H7 (cell line): ENCODE measurements at regions not wholly inside any gene's neighbourhood (a gene's known extent, or its start where the extent isn't known, plus 50 kb on each side); places are given as distances from the start of the nearest gene placed in this dataset.

Experiments used
- DNase-seq: peaks from one replicate; pipeline ENCODE4 v3.0.0; 2012
- H3K27me3 ChIP-seq: 2 replicates; pipeline ENCODE4 v1.6.0; 2011; ENCODE audit warnings: mild to moderate bottlenecking, low read length; ENCODE audit not compliant: control insufficient read depth, insufficient read depth
- H3K36me3 ChIP-seq: replicated peaks from 2 replicates; pipeline ENCODE4 v1.5.1; 2011; ENCODE audit warnings: low read length; ENCODE audit not compliant: control insufficient read depth, insufficient read depth
- H3K4me3 ChIP-seq: 2 replicates; pipeline ENCODE4 v1.5.1; 2011; ENCODE audit warnings: low read depth, mild to moderate bottlenecking, control low read depth, low read length, moderate library complexity; ENCODE audit not compliant: insufficient read depth

DNA sequence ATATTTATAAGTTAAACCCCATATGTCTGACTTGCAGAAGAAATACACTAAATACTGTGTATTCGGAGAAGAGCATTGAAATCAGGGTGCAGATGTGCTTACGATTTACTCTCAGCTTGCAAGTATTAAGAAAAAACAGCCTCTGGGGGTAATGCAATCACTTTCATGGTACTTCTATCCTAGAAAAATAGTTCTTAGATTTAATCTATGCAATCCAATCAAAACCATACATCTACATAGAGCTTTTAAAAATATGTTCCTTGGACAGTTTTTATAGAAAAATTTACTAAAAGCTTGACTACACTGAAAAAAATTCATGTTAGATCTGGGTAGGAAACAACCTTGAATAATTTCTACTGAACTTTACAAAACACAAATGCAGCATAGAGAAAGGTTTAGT lies 890.3 kb upstream of the ADGRL2 start:
- H3K4me3 ChIP-seq: no peak overlapping the region
- DNase-seq: no peak
- H3K36me3 ChIP-seq: no peaks in the 10 kb centered on the region
- no peaks in the 10 kb centered on the region for H3K27me3 ChIP-seq

DNA sequence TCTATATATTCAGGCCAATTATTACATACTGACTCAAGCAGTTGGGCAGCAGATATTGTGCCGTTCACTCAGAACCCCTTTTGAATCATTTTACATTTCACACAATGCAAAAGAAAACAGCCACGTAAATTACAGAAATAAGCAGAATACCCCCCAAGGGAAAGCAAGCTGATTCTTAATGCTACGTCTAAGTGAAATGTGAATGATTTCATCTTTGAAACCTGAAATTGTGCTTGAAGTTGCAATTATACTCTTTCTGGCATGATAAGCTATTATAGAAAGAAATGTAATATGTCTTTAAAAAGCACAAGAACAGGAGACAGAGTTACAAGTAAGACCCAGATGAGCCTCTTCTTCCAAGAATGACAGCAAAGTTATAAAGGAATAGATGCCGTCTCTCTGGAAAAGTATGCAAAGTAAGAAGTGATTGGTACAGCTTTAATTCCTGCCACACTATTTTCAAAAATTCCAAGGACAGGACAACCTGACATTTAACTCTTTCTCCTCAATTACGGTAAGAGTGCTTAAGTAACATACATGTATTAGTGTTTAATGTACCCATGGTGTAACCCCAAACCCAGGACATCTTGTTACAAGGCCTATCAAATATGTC lies 891.5 kb upstream of the ADGRL2 start:
- Histone ChIP-seq H3K36me3 (no peaks in the 10 kb centered on the region), H3K27me3 (no peaks in the 10 kb centered on the region), H3K4me3 (no peak overlapping the region)
- DNase-seq: no peak

DNA sequence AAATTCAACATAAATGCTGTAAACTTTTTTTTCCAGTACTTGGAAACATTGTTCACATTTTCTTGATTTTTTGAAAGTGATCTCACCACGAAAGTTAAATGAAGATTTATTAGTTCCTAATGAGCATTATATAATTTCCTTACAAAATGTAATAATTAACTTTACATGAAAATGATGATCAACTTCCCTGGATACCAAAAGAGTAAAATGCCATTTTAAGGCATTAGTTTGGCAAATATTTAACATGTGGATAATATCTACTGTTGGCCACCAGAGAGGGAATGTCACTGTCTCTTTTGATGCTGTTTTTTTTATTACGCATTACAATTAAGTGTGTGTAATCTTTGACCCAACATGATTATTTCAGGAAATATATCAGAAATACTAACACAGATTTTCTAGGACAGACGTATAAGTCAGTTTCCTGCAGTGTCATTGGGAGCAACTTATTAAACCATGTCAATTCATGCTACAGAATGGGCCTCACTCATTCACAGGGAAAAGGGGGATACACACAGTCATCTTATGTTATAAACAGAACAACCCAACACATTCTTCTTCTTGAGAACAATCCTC lies 903.9 kb upstream of the ADGRL2 start:
- Histone ChIP-seq H3K27me3 (no peaks in the 10 kb centered on the region), H3K36me3 (no peaks in the 10 kb centered on the region), H3K4me3 (no peak overlapping the region)
- DNase-seq: no peak

DNA sequence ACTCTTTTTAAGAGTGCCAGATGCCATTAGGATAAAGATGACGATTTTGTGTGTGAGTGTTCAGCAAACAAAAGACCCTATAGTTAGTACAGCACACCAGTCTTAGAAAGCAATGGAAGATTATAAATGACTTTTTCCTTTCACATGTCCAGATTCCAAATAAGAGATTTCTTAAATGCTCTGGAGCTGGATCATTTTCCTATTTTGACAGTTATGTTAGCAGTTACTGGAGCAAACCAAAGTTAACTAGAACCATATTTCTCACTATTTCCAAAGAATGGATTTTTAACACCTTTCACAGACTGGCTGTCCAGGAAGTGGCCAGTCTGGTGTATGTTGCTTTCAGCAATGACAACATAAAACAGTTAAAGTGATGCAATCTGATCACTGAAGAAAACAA lies 905.8 kb upstream of the ADGRL2 start:
- no peaks in the 10 kb centered on the region for H3K27me3 ChIP-seq
- no peak overlapping the region for H3K4me3 ChIP-seq
- no peak for DNase-seq
- no peaks in the 10 kb centered on the region for H3K36me3 ChIP-seq

DNA sequence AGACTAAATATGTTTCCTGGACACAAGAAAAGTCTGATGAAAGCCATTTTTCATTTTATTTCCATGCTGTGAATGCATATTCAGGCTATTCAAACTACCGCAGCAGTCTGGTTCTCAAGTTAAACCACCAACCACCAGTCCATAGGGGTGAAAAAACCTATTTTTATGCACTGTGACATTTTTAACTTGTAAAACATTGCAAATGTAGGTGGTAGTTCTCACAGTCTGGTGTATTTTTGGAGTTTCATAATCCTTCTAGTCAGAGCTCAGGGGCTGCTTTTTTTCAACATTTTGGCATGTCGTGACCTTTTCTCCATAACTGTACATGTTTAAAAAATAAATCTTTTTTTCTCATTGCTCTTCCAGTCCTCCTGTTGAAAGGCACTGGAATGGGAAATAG lies 907.6 kb upstream of the ADGRL2 start:
- H3K4me3 ChIP-seq: no peak overlapping the region
- DNase-seq: no peak
- H3K36me3 ChIP-seq: no peaks in the 10 kb centered on the region
- no peaks in the 10 kb centered on the region for H3K27me3 ChIP-seq

DNA sequence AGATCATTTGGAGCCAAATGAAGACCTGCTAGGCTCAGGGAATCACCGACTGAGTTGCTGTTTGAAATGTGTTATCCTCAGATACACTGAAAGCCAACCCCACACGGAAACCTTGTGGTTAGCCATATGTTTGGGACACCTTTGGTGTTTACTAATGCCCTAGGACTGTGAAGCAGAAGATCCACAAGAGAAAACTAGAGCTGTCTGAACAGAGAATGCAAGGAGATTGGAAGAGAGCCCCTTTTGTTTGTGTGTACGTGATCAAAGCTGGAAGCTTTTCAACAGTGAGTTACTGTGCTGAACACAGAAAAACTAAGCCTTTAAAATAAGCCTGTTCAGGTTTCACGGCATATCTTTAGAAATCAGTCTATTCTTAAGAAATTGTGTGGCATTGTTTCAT lies 908.2 kb upstream of the ADGRL2 start:
- Histone ChIP-seq H3K4me3 (no peak overlapping the region), H3K27me3 (no peaks in the 10 kb centered on the region), H3K36me3 (no peaks in the 10 kb centered on the region)
- DNase-seq: no peak

DNA sequence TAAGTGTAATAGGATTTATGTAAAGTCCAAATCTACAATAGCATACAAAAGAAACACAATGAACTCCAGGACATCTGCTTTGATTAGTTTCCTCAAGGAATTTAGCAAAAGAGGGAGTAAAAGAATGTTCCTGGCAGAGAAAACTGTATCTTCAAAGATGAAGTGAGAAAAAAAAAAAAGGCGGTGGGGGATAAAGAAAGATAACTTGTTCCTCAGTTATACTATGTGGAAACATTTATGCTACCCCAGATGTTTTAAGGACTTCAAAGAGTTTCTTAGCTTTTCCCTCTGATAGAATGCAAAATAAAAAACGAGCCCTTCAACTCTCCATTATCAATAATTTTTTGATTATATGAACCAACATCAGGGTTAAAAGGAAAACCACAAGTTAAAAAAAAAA lies 908.9 kb upstream of the ADGRL2 start:
- no peak overlapping the region for H3K4me3 ChIP-seq
- no peaks in the 10 kb centered on the region for H3K27me3 ChIP-seq
- no peak for DNase-seq
- no peaks in the 10 kb centered on the region for H3K36me3 ChIP-seq

DNA sequence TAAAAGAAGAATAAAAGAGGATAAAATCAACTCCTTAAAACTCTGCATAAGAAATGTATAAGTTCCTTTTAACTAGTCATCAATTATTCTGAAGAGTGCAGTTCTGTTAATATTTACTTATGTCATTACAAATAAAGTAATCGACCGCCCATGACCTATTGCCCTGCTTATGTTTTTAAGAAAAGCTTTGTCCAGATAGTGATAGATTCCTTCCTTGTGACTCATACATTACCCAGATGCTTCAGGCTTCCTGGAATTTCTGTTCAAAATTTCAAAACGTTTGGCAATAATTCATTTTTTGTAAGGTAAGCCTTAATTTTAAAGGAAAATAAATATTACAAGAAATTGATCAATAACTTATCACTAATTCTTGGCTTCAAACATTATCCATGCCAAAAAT lies 918.2 kb upstream of the ADGRL2 start:
- Histone ChIP-seq H3K4me3 (no peak overlapping the region), H3K36me3 (no peaks in the 10 kb centered on the region), H3K27me3 (no peaks in the 10 kb centered on the region)
- DNase-seq: no peak

DNA sequence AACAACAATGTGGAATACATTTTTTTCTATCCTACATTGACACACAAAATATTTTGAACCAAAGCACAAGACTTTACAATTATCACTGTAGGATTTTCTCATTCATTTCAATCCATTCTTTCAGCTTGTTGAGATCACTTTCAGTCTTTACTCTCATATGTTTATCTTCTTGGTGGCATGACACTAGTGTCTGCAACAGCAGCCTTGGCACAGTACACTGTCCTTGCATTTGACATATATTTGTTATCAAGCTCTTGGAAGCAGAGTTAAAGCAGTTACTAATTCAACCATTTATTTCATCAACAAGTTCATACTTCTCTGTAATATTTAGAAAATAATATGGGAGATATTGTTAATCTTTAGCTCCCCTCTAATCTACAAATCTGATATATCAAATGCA lies 922.4 kb upstream of the ADGRL2 start:
- Histone ChIP-seq H3K36me3 (no peaks in the 10 kb centered on the region), H3K4me3 (no peak overlapping the region), H3K27me3 (no peaks in the 10 kb centered on the region)
- no peak for DNase-seq

DNA sequence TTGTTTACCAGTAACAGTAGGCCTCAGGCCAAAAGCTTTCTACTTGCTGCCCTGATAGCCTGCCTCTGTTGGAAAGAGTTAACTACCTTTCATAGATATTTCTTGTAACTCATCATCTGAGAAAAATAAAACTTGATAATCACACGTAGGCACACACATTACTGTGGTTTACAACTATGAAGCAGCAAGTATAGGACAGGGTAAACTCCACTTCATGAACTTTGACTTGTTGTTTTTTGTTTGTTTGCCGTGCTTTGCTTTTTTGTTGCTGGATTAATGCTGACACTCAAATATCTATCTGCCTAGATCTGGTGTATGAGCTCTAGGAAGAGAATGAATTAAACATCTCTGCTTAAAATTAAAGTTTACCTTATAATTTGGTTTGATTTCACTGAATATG lies 924.7 kb upstream of the ADGRL2 start:
- Histone ChIP-seq H3K4me3 (no peak overlapping the region), H3K27me3 (no peaks in the 10 kb centered on the region), H3K36me3 (no peaks in the 10 kb centered on the region)
- DNase-seq: no peak

DNA sequence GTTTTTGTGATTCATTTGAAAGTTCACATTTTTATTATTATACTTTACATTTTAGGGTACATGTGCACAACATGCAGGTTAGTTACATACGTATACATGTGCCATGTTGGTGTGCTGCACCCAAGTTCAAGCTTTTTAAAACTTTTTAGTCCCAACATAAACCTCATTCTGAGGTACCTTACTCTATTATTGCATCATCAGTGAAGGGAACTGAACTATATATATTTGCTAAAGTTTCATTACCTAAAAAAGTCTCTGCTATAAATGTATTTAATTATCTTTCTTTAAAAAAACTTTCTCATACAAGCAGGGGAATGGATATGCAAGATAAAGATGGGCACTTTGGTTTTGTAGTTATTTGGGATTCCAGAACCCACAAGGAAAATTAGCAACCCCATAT lies 931.4 kb upstream of the ADGRL2 start:
- Histone ChIP-seq H3K27me3 (no peaks in the 10 kb centered on the region), H3K4me3 (no peak overlapping the region), H3K36me3 (no peaks in the 10 kb centered on the region)
- DNase-seq: no peak

DNA sequence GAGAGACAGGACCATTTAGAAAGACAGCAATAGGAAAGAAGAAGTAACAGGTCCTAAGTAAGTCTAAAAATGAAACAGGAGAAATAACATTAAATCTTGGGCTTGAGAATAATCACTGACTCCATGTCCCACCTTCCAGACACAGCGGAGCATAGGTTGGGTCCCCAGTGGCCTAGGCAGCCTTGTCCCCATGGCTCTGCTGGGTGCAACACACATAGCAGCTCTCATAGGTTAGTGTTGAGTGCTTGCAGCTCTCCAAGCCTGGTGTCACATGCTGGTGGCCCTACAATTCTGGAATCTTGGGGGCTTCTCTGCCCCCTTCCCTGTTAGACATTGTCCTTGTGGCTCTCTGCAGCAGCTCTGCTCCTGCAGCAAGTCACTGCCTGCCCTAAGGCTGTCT lies 952.8 kb upstream of the ADGRL2 start:
- no peak for DNase-seq
- H3K4me3 ChIP-seq: no peak overlapping the region
- H3K36me3 ChIP-seq: no peaks in the 10 kb centered on the region
- no peaks in the 10 kb centered on the region for H3K27me3 ChIP-seq

DNA sequence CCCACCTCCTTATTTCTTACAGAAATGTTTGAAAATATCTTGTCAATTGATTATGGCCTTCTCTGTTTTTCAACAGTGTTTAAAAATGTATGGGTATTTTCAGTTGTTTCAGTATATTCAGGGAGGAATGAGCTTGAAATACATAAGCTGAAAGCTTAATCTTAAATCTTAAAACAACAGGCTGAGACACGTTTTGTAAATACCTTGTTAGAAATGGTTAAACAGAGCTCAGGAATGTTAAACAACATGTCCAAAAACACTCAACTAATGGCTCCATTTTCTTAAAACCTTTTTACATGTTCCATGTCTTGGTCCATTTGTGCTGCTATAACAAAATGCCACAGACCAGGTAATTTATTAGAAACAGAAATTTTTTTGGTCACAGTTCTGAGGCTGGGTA lies 953.8 kb upstream of the ADGRL2 start:
- no peaks in the 10 kb centered on the region for H3K27me3 ChIP-seq
- no peaks in the 10 kb centered on the region for H3K36me3 ChIP-seq
- no peak for DNase-seq
- no peak overlapping the region for H3K4me3 ChIP-seq

DNA sequence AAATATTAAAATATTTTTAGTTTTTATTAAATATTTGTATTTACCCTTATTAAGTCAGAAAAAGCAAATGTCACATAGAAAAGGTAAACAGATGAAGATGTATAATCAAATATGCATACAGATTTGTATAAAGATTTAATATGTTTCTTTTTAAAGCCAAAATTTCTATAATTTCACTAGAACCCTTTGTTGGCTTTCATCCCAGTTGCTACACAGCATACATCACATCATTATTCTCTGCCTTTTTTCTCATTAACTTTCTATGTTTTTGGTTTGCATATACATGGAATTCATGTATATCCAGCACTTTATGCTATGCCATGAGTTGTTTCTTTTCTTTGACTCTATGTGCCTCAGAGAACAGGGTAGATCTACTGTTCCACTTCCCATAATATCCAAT lies 957.9 kb upstream of the ADGRL2 start:
- H3K36me3 ChIP-seq: no peaks in the 10 kb centered on the region
- no peak for DNase-seq
- no peaks in the 10 kb centered on the region for H3K27me3 ChIP-seq
- no peak overlapping the region for H3K4me3 ChIP-seq

DNA sequence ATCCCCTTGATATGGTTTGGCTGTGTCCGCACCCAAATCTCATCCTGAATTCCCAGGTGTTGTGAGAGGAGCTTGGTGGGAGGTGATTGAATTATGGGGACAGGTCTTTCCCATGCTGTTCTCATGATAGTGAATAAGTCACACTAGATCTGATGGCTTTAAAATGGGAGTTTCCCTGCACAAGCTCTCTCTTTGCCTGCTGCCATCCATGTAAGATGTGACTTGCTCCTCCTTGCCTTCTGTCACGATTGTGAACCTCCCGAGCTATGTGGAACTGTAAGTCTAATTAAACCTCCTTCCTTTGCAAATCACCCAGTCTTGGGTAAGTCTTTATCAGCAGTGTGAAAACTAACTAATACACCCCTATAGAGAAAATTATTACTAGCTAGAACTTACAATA lies 959.5 kb upstream of the ADGRL2 start:
- DNase-seq: no peak
- no peak overlapping the region for H3K4me3 ChIP-seq
- no peaks in the 10 kb centered on the region for H3K36me3 ChIP-seq
- no peaks in the 10 kb centered on the region for H3K27me3 ChIP-seq

DNA sequence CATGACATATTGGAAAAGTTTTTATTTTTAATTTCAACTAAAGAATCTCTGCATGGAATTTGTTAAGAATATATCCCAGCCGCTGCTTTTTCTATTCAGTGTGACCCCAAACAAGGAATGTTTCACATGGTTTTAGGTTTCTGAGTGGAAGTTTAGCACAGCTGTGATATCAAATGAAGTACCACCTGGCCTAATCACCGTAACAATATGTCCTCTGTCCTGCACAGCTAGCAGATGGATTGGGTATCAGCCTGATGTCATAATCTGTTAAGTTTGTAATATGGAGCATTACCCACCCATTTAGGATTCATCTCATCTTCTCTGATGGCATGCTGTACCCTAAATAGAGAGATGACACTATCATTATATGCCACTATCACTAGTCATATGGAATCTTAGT lies 963.7 kb upstream of the ADGRL2 start:
- no peak for DNase-seq
- H3K4me3 ChIP-seq: no peak overlapping the region
- no peaks in the 10 kb centered on the region for H3K27me3 ChIP-seq
- no peaks in the 10 kb centered on the region for H3K36me3 ChIP-seq
